GM12874 (cell line): ENCODE measurements at regions not wholly inside any gene's neighbourhood (a gene's known extent, or its start where the extent isn't known, plus 50 kb on each side); places are given as distances from the start of the nearest gene placed in this dataset.

Experiments used
- TF ChIP-seq, protein P1 (sequence below): IDR thresholded peaks from 2 replicates; pipeline ENCODE4 v1.5.1; 2011; ENCODE audit warnings: low read depth, mild to moderate bottlenecking, control low read depth, low read length, moderate library complexity; ENCODE audit not compliant: insufficient read depth

DNA sequence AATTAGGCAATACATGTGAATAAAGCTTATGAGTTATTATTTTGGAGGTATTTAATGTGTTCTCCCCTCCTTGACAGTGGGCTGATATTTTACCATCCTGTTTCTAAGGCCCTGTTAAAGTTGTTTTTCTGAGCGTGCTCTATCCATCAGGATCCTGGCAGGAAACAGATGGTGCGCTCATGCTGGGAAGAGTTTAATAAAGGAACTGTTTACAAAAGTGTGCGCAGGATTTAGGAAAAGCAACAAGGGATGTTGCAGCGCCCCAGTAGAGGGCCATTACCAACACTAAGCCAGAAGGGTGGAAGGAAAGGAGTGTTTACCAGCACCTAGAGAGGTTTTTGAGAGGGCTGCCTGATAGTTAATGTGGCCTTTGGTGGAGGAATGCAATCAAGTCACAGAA is 374.5 kb downstream of the KCNRG start:
- TF ChIP-seq, protein P1, sequence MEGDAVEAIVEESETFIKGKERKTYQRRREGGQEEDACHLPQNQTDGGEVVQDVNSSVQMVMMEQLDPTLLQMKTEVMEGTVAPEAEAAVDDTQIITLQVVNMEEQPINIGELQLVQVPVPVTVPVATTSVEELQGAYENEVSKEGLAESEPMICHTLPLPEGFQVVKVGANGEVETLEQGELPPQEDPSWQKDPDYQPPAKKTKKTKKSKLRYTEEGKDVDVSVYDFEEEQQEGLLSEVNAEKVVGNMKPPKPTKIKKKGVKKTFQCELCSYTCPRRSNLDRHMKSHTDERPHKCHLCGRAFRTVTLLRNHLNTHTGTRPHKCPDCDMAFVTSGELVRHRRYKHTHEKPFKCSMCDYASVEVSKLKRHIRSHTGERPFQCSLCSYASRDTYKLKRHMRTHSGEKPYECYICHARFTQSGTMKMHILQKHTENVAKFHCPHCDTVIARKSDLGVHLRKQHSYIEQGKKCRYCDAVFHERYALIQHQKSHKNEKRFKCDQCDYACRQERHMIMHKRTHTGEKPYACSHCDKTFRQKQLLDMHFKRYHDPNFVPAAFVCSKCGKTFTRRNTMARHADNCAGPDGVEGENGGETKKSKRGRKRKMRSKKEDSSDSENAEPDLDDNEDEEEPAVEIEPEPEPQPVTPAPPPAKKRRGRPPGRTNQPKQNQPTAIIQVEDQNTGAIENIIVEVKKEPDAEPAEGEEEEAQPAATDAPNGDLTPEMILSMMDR: no peak

GRCh38 chr13:50390503-50391248 is 375.4 kb downstream of the KCNRG start:
- TF ChIP-seq, protein P1: no peak

GRCh38 chr13:50392977-50393376 is 377.7 kb downstream of the KCNRG start:
- TF ChIP-seq, protein P1: no peak

GRCh38 chr13:50393628-50394027 is 378.4 kb downstream of the KCNRG start:
- TF ChIP-seq, protein P1: no peak

DNA sequence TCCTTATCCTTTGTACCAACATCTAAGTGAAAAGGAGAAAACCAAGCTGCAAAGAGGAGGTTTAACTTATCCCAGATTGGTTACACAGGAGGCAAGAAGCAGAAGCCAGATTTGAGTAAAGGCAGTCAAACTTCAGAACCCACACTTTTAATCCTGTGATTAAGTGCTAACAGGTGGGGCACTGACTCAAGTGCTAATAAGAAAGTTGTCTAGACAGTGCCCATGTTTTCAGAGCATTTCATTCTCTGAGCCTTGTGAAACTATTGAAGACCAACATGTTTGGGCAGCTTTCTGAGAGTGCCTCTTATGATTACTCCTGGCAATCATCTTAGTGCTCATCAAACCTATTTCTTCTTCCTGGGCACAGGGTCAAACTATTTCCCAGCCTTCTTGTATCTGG is 380.8 kb downstream of the KCNRG start:
- TF ChIP-seq, protein P1: no peak

DNA sequence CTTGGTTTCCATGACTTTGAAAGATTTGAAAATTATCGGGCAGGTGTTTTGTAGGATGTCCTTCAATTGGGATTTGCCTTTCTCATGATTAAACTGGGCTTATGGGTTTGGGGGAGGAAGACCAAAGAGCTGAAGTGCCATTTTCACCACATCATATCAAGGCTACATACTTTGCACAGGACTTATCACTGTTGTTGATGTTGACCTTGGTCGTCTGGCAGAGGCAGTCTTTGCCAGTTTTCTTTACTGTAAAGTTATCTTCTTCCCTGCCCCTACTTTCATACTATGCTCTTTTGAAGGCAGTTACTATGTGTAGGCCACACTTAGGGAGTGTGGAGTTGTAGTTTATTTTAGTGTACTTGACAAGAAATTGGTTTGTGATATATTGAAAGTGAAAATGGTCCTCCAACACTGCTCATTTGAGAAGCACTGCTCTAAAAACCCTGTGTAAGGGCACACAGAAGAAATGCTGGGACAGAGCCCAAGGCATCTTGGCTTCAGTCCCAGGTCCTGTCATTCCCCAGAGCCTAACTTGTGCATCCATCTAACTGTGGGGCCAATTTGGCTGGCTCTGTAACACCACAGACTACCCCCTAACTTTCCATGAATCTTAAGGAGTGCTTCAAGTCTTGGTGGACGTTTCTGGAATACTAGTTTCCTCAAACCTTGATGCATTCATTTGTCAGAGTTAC is 384.9 kb downstream of the KCNRG start:
- TF ChIP-seq, protein P1: no peak

DNA sequence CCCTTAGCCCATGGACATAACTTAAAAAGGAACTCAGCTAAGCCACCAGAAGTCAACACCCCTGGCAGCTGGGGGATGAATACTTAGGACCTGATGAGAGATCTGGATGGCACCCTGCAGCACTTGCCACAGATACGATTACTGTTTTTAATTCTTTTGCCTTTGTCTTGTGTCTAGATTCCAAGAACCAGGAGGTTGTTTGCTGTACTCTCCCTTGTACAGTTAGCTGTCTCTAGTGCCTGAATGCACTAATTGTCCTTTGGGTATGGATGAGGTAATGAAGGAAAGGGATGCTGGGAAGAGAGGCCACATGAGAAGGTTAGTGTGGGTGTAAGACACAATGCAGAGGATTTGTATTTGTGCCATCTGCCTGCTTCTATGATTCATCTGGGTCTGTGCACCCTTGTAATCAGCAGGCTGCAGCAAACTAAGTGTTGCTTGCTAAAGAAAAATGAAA is 385.8 kb downstream of the KCNRG start:
- TF ChIP-seq, protein P1: no peak
